HG03280 (cell line): ENCODE measurements at regions not wholly inside any gene's neighbourhood (a gene's known extent, or its start where the extent isn't known, plus 50 kb on each side); places are given as distances from the start of the nearest gene placed in this dataset.
"Not testable (repeated sequence)": the region's sequence is repeated elsewhere in the genome, so short reads cannot be mapped to it uniquely, and the experiment has no call there.

Experiments
- ATAC-seq: cut with Tn5 transposase; IDR thresholded peaks from one replicate; pipeline ENCODE4 v1.9.1; 2021; ENCODE audit warnings: mild to moderate bottlenecking, moderate library complexity; ENCODE audit not compliant: unreplicated experiment

DNA sequence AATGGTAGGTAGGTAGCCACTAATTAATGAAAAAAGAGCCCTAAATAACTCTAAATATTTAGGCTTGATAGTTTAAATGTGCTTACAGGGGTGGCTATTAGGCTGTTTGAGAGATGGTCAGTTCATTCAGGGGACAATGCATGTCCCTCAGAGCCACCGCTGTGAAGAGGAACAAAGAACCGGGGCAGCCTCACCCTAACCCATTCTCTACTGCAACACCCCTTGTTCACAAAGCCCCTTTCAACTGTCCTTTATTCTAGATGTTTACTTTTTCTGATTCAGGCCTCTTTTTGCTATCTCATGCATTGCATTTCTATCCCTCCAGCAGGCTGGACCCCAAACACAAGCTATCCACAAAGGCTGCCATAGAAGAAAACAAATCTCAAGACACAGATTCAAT lies 906.7 kb downstream of the NR2F1-AS1 start:
- ATAC-seq = no peak

DNA sequence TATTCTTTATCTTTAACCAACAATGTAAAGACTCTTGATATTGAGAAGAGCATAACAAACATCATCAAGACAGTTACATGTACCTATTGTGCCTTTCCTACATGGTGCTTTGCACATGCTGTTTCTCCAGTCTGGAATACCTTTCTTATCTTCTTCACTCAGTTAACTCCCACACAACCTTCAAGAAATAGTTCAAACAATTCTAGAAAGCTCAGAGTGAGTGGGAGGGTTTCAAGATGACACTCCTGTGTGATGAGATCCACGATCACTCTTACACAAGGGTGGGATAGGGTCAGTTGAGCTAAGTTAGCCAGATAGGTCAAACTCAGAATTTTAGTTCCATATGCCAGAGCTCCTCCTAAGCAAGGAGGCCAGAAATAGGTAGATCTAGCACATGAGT lies 915.5 kb downstream of the NR2F1-AS1 start:
- ATAC-seq = no peak

DNA sequence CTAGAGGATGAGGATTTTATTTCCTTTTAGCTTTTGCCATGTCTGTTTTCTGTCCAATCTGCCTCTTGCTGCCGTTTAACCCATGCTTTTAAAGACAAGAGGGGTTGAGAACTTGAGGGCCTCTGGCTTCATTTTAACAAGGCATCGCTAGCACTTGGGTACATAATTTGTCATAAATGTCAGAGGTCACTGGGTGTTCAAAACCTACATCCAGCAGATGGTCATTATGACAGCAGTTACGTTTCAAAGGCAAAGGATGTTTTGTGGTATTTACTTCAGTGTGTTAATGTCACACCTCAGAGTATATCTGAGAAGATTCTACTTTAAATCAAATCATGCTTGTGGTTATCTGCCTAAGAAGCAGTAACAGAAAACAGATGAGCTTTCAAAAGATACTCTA lies 918.3 kb downstream of the NR2F1-AS1 start:
- ATAC-seq = no peak

DNA sequence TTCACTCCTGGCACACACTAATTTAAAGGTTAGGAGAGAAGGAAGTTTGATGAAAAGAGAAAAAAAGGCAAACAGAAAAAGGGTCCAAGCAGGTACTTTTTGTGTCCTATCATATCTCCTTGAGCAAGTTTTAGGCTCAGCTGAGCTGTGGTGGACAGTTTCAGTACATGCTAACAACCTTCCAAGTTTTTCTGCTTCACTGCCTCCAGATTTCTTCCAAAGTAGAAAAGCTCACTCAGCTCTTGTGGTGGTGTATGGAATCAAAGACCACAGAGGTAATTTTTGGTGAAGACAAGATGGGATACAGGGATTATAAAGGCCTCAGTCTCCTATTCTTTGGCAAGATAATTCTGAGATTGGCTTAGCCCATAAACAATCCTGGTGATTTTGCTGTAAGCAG lies 921.8 kb downstream of the NR2F1-AS1 start:
- no peak for ATAC-seq

DNA sequence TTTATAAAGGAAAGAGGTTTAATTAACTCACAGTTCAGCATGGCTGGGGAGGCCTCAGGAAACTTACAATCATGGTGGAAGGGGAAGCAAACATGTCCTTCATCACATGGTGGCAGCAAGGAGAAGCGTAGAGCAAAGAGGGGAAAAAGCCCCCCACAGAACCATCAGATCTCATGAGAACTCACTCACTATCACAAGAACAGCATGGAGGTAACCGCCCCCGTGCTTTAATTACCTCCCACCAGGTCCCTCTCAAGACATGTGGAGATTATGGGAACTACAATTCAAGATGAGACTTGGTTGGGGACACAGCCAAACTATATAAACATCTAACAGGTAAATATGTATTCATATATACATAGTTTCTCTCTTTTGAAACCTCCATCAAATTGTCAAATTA lies 926.4 kb downstream of the NR2F1-AS1 start:
- not testable (repeated sequence) for ATAC-seq

DNA sequence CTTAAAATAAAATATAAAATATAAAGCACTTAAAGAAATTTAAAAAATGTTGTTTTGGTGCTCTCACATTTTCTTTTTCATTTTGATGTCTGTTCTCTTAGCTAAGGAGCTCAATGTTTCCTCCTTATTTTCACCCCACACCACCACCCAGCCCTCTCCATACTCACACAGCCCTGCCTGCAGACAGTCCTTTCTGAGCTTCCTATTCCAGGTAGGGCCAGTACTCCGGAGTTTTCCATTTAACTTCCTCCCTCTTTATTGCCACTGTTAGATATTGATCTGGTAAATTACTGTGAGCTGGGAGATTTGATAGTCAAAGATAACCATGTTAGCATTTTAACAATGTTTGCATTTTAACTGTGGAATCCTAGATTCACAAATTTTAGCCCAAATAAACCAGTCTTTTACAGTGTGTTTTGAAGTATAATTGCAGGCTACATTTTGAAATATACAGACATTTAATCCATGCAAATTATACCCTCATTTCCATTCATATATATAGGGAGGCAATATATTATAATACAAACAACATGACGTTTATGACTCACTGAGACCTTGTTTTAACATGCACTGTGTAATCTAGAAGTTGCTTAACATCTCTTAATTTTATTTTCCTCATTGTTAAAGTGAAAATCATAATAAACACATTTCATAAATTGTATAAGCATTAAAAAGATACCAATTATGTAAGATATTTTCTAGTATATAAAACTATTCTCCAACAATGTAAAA lies 927.1 kb downstream of the NR2F1-AS1 start:
- ATAC-seq = no peak

DNA sequence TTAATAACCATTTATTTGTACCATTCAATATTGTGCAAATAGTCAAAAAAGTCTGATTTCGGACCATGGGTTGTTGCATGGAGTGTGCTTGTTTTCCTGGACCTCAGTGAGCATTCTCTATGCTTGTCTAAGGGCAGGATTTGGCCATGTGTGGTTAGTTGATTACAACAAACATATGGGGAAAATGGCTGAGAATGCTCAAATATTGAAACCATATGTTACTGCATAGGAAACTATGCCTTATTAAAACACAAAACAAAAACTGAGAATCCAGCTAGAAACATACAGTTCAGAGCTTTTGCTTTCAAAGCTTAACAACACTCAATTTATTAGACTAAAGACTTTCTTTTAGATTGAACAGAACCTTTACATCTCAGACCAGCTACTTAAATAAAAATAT lies 928.3 kb downstream of the NR2F1-AS1 start:
- no peak for ATAC-seq

DNA sequence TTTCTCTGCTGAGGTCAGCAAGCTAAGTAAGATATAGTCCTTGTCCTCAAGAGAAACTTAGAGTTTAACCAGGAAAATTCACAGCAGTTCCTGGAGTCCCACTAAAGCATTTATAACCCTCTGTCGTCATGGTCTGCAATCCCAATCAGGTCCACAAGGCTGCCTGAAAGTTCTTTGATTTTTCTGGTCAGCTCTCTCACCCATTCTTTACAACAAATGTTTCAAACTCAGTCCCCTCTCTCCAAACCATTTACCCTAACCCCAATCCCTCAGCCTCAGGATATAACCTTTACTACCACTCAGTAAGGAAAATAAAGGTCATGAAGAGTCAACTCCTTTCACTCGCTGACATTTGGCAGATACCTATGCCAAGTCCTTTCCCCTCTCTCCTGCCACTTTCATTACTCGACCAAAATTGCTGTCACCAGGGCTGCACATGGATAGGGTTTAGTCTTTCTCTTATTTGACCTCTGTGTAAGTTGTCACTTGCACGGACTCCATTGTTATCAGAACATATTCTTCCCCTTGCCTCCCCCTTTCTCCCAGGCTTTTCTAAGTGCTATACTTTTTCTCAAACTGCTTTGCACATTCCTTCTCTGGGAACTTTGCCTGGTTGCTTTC lies 936.6 kb downstream of the NR2F1-AS1 start:
- no peak for ATAC-seq

DNA sequence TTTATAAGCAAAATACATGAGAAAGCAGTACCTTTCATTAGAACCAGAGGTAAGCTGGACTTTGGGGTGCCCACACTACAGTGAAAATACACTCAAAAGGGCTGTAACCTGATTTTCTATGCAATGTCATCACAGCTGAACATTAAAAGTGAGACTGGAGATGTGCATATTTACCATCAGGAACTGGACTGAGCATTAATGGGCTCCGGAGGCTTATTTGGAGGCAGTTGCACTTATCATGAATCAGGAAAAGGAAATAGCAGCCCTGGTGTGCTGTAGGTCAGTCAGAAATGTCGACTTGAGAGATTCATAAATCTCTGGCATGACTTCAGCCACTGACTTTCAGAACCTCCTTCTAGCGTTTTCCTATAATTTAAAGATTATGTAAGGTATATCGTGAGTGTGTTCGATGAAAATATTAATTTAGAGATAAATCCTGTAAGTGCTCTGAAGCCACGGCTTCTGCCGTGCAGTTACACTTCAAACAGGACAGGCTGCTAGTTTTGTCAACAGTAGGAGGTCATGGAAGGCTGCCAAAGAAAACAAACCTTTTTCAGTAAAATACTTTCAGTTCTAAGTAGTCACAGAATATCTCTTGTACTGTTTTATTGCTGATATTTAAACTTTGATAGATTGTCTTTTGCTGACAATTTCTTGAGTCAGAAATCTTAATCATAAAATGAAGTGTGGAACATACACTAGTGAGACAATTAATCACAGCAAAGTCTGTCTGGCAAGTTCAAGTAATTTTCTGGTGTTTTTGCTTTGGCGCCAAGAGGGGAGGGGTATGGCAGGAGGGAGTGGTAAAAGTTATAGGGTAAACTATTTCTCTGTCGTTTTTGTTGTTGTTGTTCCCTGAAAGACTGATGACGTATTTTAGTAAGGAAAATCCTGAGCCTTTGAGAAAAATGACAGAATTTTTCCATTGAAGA lies 939.7 kb downstream of the NR2F1-AS1 start:
- ATAC-seq = no peak

DNA sequence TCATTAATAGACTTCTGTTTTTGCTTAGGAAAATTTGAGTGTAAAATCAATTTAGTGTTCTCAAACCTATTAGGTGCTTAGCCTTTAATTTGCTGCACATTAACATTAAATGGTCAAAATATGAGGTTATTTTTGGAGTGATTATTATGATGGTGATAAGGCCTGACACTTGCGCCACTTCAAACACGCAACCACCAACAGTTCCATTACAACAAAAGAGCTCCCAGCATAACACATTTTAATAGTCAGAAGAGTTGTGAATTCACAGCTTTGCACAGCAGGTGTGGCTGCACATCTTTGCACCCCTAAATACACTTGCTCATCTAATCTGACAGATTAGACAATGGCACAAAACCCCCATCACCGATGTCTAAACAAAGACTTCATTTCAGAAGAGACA lies 940.7 kb downstream of the NR2F1-AS1 start:
- no peak for ATAC-seq

DNA sequence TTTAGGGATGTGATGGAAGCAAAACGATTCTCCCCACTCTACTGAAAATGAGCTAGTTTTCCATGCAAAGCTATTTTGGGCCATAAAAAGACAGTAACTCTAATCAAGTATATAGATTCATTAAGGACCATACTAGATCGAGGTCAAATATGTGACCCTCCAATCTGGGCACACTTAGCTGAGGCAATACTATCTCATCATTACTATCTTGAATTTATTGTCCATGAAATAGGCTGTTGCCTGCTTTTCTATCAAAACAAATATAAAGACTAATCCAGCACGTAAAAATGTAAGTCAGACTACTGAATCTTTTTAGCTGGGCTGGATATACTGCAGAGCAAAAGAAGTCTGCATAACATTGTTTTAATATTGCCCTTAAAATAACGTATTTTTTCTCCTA lies 943.1 kb downstream of the NR2F1-AS1 start:
- no peak for ATAC-seq

DNA sequence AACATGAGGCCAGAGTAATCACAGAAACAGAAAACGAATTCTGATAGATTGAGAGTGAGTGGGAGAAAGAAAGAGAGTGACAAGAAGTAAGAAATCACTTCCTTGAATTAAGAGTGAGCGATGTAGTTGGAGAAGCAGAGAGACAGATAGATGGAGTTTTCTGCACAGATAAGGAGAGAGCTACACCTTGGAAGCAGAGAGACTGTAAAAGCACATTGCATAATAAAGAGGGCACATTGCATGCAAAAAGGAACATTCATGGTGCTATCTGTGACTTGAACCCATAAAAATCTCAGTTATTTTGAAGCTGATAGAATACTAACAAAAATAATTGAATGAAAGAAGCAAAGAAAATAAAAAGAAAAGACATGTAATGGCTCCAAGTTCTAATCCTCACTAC lies 943.8 kb downstream of the NR2F1-AS1 start:
- ATAC-seq = no peak

DNA sequence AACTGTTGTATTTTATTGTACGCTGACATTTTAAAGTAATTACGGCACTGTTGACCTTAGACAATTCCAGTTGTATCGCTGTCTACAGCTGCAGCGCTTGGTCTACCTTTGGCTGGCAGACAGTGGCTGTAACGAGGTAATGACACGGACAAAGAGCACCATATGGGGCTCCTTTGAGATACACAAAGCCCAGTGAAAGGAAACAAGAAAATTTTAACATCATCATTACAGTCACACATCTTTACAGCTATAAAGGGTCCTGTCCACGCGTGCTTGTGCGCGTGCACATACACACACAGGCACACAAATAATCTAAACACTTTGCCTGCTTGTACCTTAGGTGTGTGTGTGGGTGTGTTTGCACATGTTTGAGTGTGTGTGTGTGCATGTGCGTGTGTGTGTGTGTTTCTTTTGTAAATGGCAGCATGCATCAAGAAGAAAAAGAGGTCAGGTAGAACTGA lies 946.0 kb downstream of the NR2F1-AS1 start:
- no peak for ATAC-seq

DNA sequence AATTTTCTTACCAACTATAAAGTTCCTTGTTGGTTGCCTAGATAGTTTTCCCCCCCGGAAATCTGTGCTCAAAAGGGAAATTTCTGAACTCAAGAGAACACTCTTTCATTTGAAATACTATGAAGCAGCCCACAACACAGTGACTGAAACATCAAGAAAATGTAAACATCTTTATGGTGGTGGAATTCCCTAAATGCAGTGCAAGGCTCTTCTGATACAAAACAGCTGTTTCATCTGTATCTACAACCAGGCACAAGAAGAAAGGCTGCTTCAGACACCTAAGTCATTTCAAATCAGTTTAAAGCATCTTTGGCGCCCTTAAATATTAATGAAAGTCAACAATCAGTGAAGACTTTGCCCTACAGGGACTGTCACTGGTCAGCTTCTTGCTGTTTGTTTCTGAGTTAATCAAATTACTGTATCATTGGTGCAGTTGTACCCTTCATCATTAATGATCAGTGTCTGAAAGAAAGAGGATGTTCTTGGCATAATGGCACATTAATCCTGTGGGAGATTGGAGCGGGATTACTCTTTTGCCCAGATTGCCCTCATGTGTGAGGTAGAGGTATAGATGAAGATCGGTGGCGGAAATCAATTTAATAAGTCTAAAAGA lies 947.0 kb downstream of the NR2F1-AS1 start:
- ATAC-seq = no peak

DNA sequence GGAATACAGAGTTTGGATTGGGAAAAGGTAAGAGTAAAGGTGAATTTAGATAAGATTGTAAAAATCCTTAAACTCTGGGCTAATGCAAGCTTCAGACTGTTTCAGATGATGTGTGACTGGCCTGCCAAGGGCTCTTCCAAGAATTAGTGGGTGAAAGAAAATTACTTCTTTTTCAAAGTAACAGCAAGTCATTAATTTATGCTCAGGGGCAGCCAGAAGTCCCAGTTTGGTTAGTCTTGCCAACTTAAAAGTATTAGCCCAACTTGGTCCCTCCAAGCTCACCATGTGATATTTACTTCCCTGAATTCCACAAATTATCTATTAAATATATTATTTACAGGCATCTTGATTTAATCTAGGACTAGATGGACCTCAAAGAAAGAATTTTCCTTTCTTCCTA lies 947.8 kb downstream of the NR2F1-AS1 start:
- no peak for ATAC-seq

DNA sequence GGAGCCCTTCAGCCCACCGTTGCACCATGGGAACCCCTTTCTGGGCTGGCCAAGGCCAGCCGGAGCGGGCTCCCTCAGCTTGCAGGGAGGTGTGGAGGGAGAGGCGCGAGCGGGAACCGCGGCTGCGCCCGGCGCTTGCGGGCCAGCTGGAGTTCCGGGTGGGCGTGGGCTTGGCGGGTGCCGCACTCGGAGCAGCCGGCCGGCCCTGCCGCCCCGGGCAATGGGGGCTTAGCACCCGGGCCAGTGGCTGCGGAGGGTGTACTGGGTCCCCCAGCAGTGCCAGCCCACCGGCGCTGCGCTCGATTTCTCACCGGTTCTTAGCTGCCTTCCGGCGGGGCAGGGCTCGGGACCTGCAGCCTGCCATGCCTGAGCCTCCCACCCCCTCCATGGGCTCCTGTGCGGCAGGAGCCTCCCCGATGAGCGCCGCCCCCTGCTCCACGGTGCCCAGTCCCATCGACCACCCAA lies 949.8 kb downstream of the NR2F1-AS1 start:
- ATAC-seq = not testable (repeated sequence)

DNA sequence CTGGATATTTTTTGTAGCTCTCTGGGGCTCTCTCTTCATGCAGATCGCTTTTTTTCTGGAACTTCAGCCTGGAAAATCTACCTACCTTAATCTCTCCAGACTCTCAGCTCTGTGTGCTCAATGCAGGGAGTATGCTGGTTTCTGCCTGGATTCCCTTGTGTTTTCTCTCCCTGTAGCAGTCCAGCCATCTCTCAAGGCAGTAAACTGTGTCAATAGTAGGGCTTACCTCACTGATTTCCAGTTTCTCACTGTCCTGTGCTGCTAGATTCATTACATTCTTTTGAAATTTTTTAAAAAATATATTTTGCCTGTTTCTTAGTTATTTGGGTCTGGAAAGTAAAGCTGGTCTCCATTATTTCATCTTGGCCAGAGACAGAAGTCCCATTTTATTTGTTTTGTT lies 951.4 kb downstream of the NR2F1-AS1 start:
- no peak for ATAC-seq

DNA sequence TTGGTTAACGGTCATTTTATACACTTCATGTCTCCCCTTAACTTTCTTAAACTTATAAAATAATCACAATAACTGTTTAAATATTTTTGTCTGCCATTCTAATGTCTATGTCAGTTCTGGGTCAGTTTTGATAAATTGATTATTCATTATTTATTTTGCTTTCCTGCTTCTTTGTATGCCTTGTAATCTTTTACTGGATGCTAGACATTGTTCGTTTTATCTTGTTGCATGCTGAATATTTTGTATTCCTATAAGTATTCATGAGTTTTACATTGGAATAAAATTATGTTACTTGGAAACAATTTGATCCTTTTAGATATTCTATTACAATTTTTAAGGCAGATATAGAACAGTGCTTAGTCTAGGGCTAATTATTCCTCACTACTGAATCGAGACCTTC lies 952.0 kb downstream of the NR2F1-AS1 start:
- no peak for ATAC-seq

DNA sequence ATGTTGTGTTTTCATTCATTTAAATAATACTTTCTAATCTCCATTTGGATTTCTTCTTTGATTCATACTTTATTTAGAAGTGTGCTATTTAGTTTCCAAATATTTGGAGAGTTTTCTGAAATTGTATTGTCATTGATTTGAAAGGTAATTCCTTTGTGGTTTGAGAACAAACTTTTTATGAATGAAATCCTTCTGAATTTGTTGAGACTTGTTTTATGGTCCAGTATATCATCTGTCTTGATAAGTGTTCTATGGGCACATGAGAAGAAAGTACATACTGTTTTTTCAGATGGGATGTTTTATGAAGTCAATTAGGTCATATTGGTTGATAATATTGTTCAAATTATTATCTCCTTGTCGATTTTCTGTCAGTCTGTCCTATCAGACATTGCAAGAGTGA lies 953.8 kb downstream of the NR2F1-AS1 start:
- ATAC-seq = no peak

DNA sequence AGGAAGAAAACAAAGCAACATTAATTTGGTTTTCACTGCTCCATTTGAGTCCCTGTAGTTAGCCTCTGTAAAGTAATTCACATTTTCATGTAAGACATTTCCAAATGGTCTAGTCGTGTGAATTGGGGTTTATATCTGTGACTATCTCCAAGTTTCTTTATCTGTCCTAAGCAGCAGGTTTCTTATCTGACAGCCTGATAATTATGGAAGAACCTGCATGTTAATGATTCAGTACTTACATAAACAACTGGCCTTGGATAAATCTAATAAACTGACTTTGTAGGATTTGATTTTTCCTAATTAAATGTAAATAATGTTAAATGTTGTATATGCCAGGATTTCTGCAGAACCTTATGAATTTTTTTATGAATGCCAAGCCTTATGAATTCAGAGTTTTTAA lies 964.9 kb downstream of the NR2F1-AS1 start:
- ATAC-seq = no peak

DNA sequence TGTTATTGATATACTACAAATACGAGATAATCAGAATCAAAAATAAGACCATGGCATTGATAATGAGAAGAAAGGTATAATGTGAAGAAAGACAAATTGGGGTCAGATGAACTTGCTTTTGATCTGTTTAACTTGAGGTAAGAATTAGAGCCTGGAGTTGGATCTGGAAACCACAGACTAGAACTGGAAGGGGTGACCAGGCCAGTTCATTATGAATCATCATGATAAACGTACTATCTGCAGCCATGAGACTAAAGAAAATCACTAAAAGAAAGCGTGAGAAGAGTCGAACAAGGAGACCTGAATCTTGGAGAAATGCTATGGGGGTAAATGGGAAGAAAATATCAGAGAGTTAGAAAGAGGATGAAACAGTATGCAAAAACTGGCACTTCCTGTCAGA lies 967.5 kb downstream of the NR2F1-AS1 start:
- no peak for ATAC-seq
